Activated CD4-positive, alpha-beta T cell treated with anti-CD3 and anti-CD28 coated beads for 4 hours (primary cell): ENCODE measurements at regions not wholly inside any gene's neighbourhood (a gene's known extent, or its start where the extent isn't known, plus 50 kb on each side); places are given as distances from the start of the nearest gene placed in this dataset.
"Not testable (repeated sequence)": the region's sequence is repeated elsewhere in the genome, so short reads cannot be mapped to it uniquely, and the experiment has no call there.

ENCODE experiments used
- DNase-seq, 2 donors: peaks; one replicate each; pipeline ENCODE4 v3.0.0-alpha.2; 2020

DNA sequence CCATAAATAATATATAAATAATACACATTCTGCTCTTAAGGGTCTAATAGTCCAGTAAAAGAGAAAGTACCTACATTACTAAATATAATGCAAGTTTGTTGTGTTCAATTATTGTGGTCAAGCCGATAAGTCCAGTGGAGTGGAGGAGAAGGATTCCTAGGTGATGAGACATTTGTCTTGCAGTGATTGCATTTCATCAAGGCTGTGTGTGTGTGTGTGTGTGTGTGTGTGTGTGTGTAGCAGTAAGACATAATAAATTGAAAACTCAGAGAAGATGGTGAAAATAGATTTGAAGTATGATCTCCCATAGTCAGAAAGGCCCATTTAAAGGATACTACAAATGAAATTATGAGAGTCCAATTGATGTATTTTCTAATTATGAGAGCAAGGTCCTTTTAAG is 192.5 kb upstream of the SEMA3C start:
- DNase-seq: no peak

DNA sequence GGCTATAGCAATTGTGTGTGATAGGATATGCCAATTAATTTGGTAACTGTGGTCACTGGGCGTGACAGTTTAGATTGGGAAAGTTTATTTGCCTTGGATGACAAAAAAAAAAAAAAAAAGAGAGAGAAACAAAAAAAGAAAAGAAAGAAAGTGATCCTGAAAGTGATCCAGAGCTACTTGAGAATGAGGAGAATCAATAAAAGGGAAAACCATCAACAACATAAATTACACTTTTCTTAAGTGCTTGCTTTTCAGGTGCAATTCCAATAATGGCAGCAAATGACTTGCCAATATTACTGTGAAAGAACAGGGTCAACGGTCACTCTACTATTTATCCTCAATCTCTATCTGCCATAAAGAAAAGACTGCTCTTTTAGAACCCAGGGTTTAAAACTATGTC is 191.8 kb upstream of the SEMA3C start:
- DNase-seq: no peak

DNA sequence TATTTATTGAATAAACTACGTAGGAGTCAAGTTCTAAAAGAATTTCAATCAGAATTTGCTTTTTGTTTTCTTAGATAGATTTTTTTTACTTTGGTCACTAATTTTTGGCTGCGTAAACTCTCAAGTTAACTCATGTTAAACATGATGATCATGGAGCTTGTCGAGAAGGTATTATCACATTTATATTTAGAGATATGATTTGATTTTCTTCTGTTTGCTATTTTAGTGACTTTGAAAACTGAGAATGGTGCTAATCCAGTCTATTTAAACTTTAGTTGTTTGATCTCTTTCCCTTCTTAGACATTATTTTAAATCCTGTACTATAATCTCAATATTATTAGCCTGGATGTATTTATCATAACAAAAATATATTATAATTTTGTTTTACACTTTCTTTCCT is 179.4 kb upstream of the SEMA3C start:
- no peak for DNase-seq

DNA sequence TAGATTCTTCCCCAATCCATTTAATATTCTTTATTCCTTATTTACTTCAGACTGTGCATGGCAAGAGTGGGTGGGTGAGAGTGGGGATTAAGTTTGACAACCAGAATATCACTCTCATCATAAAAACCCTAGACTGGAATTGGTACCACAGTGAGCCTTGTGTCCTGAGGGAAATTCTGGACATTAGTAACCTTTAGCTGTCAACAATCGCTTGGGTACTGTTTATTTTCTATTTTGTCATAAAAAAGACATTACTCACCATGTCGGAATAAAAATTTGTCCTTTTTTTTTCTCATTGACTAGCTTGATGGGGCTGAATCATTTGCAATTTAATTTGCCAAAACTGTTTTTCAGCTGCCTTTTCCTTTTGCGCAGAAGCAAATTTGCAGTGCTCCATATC is 176.1 kb upstream of the SEMA3C start:
- no peak for DNase-seq

DNA sequence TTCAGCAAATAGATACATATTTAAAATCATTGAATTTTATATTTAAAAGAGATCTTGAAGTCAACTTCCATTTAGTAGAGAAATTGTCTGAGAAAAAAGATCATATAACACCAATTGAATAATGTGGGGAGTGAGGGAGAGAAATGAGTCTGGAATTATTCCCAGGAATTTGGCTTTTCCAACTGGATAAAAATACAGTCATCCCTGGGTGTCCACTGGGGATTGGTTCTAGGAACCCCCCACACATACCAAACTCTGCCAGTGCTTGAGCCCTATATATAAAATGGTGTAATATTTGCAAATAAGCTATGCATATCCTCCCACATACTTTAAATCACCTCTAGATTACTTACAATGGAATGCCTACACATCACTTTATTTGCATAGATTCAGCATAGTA is 162.8 kb upstream of the SEMA3C start:
- DNase-seq: no peak

DNA sequence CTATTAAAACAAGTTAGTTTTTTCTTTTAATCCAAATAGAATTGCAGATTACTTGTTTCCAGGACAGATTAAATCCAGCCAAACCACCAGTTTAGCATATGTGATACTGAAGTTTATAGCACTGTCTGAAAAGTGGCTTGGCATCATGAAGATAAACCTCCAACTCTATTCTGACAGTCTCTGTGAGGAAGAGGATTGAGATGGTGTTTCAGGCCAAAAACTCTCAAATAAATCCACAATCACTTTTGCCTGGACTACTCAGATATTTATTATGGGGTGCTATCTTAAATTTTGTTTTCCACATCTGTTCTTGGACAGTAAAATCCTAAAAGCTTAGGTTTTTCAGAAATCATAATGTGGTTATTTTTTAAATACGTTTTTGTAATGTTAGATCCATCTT is 161.7 kb upstream of the SEMA3C start:
- DNase-seq: no peak

DNA sequence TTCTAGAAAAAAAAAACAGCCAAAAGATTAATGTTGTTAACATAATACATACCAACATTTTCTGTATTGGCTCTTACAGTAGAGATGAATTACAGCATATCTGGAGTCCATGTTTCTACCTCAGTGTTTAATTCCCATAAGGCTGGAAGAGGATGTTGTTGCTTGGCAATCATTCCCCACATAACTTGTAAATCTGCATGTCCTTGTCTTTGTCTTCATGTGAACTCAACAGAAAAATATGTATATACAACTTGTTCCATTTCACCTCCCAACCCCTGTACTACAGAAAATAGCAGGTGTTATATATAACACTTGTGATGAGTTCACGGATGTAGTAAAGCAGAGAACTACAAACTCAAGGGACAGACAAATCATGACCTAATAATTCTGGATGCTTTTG is 160.9 kb upstream of the SEMA3C start:
- no peak for DNase-seq

DNA sequence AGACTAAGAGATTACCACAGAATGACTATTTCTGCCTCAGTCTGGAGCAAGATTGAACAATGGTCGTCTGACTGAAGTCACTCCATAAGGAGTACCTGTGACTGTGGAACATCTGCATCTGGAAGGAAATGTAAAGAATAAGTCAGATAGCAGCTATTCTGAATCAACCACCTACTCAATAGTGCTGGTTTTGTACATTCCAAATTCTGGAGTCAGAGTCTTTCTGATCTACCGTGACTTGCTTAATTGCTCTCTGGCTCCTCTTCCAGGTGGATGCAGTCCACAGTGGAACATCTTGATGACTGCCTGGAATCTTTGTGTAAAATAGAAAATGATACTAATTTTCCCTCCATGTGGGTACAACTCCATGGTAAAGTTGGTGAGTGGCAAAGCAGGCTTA is 156.3 kb upstream of the SEMA3C start:
- no peak for DNase-seq

DNA sequence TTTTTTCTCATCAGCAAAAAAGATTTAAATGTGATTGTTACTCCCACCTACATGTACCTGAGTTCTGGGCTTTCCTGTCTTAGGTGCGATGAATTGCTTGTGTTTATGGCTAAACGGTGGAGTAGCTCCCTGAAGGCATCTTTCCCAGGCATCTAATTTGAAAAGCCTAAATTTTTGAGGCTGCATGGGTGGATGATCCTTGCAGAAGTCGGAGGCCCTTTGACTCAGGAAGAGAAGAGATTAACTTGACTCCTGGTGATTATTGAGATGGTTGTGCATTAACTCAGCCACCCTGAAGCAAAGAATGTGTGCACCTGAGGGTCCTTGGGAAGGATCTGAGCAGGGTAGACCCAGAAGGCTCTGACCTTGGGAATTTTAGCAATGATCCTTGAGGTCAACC is 155.6 kb upstream of the SEMA3C start:
- DNase-seq: no peak

DNA sequence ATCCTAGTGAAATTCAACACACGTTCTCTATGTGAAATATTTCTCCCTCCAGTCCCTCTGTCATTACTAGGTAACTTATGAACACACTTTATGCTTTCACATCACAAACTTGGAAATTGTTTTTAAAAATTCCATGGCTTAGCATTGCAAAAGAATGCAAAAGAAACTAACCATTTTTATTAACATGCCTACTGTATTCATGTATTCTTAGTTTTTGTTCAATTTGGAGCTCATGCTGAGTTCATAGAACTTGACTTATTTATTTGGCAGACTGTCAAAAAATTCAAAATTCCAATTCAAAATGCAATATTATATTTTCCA is 155.0 kb upstream of the SEMA3C start:
- DNase-seq: no peak

DNA sequence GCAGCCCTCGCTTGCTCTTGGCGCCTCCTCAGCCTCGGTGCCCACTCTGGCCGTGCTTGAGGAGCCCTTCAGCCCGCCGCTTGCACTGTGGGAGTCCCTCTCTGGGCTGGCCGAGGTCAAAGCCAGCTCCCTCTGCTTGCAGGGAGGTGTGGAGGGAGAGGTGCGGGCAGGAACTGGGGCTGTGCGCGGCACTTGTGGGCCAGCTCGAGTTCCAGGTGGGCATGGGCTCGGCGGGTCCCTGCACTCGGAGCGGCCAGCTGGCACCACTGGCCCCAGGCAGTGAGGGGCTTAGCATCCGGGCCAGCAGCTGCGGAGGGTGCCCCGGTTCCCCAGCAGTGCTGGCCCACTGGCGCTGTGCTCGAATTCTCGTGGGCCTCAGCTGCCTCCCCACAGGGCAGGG is 152.1 kb upstream of the SEMA3C start:
- no peak for DNase-seq

DNA sequence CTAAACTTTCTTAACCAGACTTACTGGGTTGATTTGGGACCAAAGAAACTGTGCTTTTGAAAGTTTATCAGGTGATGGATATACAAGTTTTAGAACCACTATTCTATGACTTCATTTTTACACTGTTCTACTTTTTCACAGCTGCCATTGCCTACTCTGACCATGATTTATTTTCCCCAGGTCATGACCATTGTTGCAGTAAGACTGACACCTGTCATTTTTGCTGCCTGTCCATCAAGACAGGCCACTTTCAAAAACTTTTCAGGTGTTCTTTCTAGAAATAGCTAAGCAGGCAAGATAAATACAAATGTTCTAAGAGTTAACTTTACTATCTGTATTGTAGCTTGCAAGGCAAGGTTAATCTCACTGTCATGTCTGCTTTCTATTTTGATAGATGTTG is 147.9 kb upstream of the SEMA3C start:
- DNase-seq: no peak

DNA sequence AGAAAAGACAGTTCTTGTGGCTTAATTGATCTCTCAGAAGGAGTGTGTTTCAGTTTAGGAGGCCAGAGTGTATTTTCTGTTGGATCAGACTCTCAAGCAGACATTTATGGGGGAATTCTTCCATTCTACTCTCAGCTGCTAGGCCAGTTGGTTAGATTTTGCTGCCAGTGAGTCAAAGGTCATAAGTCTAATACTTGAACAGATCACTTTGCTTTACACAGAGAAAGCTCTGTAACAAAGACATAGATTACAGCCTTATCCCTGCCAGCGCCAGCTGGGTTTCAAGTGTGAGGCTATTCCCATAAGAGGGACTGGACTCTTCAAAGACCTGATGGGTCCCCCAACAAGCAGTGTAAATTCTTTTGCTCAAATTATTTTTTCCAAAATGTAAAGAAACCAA is 145.6 kb upstream of the SEMA3C start:
- DNase-seq: no peak

DNA sequence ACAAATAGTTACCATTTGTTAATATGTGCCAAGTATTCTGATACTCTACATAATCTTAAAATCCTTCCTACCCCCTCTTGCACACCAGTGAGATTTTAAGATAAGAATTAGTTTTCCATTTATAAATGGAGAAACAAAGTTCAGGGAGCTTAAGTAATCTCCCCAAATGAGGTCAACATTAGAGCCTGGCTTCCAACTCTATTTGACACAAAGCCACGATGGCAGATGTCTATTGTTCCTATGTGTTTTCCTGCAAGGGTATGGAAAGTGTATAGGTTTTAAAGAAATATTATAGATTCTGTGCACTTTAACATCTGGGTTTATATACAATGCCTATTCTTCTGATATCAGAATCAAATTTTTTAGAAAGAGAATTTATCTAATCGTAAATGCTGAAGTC is 143.9 kb upstream of the SEMA3C start:
- no peak for DNase-seq

DNA sequence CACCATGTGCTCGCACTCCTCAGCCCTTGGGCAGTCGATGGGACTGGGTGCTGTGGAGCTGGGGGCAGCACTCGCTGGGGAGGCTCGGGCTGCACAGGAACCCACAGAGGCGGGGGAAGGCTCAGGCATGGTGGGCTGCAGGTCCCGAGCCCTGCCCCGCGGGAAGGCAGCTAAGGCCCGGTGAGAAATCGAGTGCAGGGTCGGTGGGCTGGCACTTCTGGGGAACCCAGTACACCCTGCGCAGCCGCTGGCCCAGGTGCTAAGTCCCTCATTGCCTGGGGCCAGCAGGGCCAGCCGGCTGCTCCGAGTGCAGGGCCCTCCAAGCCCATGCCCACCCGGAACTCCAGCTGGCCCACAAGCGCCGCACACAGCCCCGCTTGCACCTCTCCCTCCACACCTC is 138.6 kb upstream of the SEMA3C start:
- DNase-seq: not testable (repeated sequence)

DNA sequence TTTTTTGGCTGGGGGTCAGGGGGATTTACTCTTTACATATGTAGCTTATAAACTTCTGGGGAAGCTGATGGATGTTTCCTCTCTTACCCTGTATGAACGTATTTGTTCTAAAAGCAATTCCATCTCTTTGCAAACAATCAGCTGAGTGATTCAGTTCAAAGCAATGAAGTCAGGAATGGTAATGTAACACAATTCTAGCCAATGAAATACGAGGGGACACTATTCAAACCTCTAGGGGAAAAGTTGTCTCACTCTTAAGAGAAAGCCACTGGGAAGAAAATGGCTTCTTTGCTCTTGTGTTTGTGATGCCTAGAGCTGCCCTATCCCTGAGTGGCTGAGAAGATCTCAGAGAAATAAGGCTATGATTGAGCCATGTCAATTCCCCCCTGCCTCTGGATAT is 134.8 kb upstream of the SEMA3C start:
- DNase-seq: no peak

DNA sequence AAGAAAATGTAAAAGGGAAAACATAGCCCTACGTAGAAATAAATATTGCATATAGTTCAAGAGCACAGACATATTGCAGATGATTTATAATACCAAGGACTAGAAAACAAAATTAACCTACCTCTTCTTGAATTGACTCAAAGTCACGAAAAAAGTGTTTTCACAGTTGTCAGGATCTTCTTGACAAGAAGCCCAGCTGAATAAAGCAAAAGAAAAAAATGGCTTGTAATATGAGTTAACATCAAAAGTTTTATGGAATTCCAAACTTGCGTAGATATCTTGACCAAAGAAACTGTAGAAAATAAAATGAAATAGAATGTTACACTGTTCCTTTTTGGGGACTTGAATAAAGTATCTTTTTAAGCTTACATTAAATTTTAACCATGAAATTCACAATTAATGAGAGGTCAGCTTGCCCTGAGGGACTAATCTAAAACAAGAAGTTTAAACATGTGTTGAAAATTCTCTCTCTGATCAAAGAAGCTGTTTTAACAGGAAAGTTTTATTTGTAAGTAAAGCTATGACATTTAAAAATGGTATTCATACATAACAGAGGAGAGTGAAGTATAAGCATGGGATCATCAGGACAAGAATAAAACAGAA is 133.1 kb upstream of the SEMA3C start:
- no peak for DNase-seq

DNA sequence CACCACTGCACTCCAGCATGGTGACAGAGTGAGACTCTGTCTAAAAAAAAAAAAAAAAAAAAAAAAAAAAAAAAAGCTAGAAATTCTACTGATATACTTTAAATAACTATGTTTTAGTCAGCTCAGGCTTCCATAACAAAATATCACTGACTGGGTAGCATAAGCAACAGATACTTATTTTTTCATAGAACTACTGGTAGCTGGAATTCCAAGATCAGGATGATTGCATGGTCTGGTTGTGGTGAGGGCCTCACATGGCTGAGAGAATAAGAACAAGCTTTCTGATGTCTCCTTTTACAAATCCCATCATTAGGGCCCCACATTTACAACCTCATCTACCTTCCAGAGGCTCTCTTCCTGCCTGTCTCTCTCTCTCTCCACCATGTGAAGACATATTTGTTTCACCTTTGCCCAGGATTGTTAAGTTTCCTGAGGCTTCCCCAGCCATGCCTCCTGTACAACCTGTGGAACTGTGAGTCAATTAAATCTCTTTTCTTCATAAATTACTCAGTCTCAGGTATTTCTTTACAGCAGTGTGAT is 126.7 kb upstream of the SEMA3C start:
- DNase-seq: no peak

DNA sequence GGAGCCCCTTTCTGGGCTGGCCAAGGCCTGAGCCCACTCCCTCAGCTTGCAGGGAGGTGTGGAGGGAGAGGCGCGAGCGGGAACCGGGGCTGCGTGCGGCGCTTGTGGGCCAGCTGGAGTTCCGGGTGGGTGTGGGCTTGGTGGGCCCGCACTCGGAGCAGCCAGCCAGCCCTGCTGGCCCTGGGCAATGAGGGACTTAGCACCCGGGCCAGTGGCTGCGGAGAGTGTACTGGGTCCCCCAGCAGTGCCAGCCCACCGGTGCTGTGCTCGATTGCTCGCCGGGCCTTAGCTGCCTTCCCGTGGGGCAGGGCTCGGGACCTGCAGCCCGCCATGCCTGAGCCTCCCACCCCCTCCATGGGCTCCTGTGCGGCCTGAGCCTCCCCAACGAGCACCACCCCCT is 123.8 kb upstream of the SEMA3C start:
- not testable (repeated sequence) for DNase-seq

DNA sequence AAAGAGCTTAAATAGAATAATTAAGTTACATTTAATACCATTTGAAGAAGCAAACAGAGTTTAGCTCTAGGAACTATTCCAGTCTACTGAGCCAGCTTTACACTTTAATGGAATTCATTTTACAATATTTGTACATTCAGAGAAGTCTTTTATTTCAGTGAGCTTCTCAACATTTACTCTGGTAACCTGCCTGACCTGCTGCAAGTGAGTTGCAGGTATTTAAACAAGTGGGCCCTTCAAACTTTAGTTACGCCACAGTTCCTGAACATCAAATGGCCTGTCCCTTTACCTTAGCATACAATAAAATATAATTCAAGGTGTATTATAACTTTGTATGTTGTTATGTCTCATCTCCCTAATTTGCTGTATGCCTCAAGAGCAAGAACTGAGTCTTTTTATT is 121.6 kb upstream of the SEMA3C start:
- no peak for DNase-seq

DNA sequence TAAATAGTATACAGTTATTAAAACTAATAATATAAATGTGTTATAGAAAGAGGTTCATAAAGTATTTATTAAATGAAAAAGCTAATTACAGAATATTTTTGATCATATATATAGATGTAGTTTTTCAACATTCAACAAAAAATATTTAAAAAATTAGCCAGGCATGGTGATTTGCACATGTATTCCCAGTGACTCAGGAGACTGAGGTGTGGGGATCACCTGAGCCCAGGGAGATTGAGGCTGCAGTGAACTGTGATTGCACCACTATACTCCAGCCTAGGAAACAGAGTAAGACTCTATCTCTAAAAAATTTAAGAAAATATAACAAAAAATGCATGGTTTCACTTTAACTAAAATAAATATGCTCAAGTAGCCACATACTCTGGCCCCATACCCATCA is 118.0 kb upstream of the SEMA3C start:
- no peak for DNase-seq

DNA sequence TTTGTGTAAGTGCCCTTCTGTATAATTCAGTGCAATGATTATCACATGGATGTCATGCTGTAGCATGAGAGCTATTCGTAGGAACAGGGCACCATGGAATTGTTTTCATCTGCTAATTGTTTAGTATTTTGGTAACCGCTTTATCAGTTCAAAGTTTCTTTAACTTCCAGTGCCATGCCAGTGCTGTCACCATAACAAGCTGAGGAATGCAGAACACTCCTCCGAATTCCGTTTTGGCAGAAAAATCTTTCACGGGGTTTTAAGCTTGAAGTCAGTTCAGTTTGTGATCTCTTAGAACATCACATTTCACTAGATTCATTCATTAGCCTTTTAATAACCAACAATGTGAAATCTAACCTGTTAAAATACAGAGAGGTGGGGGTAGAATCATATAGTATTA is 117.2 kb upstream of the SEMA3C start:
- no peak for DNase-seq

DNA sequence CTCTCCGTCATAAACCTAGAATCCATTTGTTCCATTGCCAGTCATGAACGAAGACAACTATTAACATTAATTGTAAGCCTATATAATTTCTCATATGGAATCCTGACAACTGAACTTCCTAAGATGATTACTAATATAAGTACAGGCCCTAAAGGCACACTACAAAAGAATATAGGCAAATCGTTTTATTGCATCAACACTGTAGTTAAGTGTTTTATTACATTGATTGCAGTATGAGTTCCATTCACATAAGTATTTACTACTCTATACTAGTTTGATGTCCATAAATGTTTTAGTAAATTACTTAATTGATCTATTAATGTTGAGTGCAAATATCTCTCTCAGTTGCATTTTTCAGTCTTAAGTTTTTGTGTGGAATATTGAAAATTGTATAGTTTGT is 113.1 kb upstream of the SEMA3C start:
- DNase-seq: no peak

DNA sequence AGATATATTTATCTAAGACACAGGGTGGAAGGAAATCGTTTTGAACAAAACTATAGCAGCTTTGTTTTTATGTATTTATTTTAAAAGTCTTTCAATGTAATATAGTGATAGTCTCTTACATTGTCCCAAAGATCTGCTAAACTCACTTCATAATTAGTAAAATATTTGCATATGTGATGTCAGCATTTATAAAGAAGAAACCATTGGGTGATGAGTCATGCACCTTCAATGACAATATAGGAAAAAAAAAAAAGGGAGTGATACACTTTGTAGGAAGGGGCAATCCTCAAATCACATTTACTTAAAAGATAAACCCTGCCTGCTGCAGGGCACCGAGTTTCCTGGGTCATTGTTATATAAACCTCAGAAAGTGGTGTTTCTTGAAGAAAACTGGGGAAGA is 112.4 kb upstream of the SEMA3C start:
- no peak for DNase-seq

DNA sequence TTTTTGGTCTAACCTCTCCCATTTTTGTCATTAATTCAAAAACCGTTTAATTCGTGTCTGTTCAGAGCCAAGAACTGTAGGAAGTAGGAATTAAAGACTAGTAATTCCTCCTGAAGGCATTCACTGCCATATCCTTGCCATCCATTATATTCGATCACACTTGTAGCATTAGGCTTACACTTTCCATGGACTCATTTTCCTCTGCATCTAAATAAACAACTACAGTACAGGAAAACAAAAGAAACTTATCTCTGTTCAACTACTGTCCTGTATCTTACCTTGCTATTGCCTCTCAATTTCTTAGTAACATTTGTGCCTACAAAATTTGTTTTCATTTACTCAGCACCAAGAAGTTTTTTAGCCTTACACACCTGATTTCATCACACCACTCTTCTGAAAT is 111.6 kb upstream of the SEMA3C start:
- DNase-seq: no peak

DNA sequence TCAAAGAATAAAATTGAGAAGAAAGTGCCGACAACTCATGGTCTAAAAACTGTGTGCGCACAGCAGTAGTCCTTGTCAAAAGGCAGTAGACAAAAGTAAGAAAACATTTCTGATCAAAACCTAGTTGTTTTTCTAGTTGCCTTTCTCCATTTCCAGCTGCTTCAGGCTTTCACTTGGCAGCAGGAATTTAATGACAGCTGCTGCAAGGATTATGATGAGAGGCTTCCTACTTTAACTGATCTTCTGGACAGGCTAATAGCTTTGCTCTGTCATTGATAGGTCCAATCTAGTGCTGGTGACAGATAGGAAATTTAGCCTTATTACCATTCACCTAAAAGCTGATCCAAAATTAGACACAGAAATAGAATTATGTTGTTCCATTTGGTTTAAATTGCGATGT is 110.7 kb upstream of the SEMA3C start:
- DNase-seq: no peak
